Neural crest cell (in vitro differentiated cells): ENCODE measurements at regions not wholly inside any gene's neighbourhood (a gene's known extent, or its start where the extent isn't known, plus 50 kb on each side); places are given as distances from the start of the nearest gene placed in this dataset.

ENCODE experiments used
- DNase-seq: peaks from one replicate; pipeline ENCODE4 v3.0.0; 2021; ENCODE audit warnings: low read depth, mixed read lengths, low spot score
- H3K27ac Mint-ChIP-seq: one replicate; pipeline ENCODE4 v1.8.0; 2021; ENCODE audit warnings: mild to moderate bottlenecking, mixed read lengths; ENCODE audit not compliant: unreplicated experiment
- H3K27me3 Mint-ChIP-seq: 2 replicates; pipeline ENCODE4 v1.8.0; 2021; ENCODE audit warnings: low read depth, mild to moderate bottlenecking, mixed read lengths
- H3K36me3 Mint-ChIP-seq: 2 replicates; pipeline ENCODE4 v1.8.0; 2021; ENCODE audit warnings: low read depth, mild to moderate bottlenecking, mixed read lengths
- H3K4me1 Mint-ChIP-seq: 2 replicates; pipeline ENCODE4 v1.8.0; 2021; ENCODE audit warnings: mixed read lengths
- H3K4me3 Mint-ChIP-seq: one replicate; pipeline ENCODE4 v1.8.0; 2021; ENCODE audit warnings: mild to moderate bottlenecking, mixed read lengths
- H3K9me3 Mint-ChIP-seq: 2 replicates; pipeline ENCODE4 v1.8.0; 2021; ENCODE audit warnings: mixed read lengths
- CTCF ChIP-seq: fragments of 200-600 bp; sonication (generic); conservative IDR thresholded peaks from 2 replicates; pipeline ENCODE4 v1.5.0; 2021; ENCODE audit warnings: antibody characterized with exemption, mild to moderate bottlenecking

DNA sequence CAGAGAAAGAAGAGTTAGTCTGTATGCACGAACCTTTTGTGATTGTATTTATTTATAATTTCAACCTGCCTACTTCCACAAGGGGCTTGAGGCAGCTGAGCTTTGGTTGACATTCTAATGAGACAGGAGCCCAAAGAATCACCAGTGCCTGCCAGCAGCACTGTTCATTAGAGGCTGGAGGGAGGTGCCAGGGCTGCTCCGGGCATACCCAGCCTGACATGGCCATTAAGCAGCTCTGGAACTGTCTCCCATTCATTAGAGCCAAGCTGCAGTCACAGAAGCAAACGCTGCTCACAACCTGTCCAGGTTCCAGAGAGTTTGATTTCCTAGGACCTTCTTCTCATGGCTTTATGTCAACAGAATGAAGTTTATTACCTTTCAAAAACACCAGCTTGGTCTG, 425.5 kb downstream of the RFC3 start:
- Mint-ChIP-seq H3K9me3 (peaks cover 2% of the 10 kb centered on the region), H3K36me3 (no peaks in the 10 kb centered on the region), H3K27me3 (no peaks in the 10 kb centered on the region), H3K4me3 (no peak overlapping the region), H3K27ac (no peak overlapping the region), H3K4me1 (no peaks in the 10 kb centered on the region)
- TF ChIP-seq CTCF, result no peak
- no peak for DNase-seq

- Mint-ChIP-seq H3K9me3 (no peaks in the 10 kb centered on the region), H3K4me1 (peaks cover 4% of the 10 kb centered on the region), H3K36me3 (no peaks in the 10 kb centered on the region), H3K4me3 (no peak overlapping the region), H3K27ac (no peak overlapping the region), H3K27me3 (no peaks in the 10 kb centered on the region)
- no peak for TF ChIP-seq CTCF
- DNase-seq, result no peak
Observed at GRCh38 chr13:34246511-34246910, 428.6 kb downstream of the RFC3 start.

DNA sequence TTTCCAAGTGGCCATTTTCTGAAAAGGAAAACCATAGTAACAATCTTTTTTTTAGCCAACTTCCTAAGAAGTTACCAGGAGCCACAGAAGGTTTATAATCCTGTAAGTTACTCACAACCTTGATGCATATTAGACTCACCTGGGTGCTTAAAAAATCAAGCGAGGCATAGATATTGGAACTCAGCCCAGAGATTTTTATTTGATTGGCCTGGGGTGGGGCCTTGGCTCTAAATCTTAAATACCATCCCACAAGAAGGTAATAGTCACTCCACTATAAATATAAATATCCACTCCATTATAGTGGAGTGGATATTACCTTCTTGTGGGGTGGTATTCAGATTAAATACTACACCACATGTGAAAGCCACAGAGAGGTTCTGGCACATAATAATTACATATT, 429.6 kb downstream of the RFC3 start:
- peaks cover 4% of the 10 kb centered on the region for H3K4me1 Mint-ChIP-seq
- H3K9me3 Mint-ChIP-seq, result peaks cover 2% of the 10 kb centered on the region
- H3K27ac Mint-ChIP-seq, result no peak overlapping the region
- H3K27me3 Mint-ChIP-seq, result no peaks in the 10 kb centered on the region
- no peaks in the 10 kb centered on the region for H3K36me3 Mint-ChIP-seq
- no peak for DNase-seq
- TF ChIP-seq CTCF, result no peak
- no peak overlapping the region for H3K4me3 Mint-ChIP-seq

- no peak overlapping the region for H3K4me3 Mint-ChIP-seq
- peaks cover 4% of the 10 kb centered on the region for H3K4me1 Mint-ChIP-seq
- H3K36me3 Mint-ChIP-seq, result no peaks in the 10 kb centered on the region
- no peak for DNase-seq
- H3K27ac Mint-ChIP-seq, result no peak overlapping the region
- no peaks in the 10 kb centered on the region for H3K27me3 Mint-ChIP-seq
- peaks cover 4% of the 10 kb centered on the region for H3K9me3 Mint-ChIP-seq
- no peak for TF ChIP-seq CTCF
Observed at GRCh38 chr13:34249546-34250039, 431.6 kb downstream of the RFC3 start.

DNA sequence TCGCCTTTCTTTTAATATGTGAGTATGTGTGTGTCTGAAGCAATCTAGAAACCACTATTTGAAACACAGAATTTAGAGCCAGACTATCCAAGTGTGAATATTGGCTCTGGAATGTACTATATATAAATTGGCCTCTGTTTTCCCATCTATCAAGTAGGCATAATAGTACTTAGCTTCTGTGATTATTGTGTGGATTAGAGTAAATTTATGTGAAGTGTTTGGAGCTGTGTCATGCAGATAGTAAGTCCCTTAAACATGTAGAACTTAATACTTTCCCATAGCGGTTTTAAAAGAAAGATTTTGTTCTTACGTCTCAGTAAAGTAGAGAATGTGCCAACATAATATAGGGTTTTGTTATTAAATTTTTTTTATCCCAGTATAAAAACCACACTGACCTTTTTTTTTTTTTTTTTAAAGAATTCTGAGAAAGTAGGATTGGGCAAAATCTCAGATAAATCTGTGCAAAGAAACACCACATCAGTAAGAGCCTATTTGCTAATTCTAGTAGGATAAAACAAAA, 432.3 kb downstream of the RFC3 start:
- H3K36me3 Mint-ChIP-seq, result no peaks in the 10 kb centered on the region
- peaks cover 4% of the 10 kb centered on the region for H3K4me1 Mint-ChIP-seq
- TF ChIP-seq CTCF, result no peak
- no peak for DNase-seq
- no peak overlapping the region for H3K27ac Mint-ChIP-seq
- H3K4me3 Mint-ChIP-seq, result no peak overlapping the region
- peaks cover 4% of the 10 kb centered on the region for H3K9me3 Mint-ChIP-seq
- H3K27me3 Mint-ChIP-seq, result no peaks in the 10 kb centered on the region
